ENCODE measurements at regions not wholly inside any gene's neighbourhood (a gene's known extent, or its start where the extent isn't known, plus 50 kb on each side); places are given as distances from the start of the nearest gene placed in this dataset.

DNA sequence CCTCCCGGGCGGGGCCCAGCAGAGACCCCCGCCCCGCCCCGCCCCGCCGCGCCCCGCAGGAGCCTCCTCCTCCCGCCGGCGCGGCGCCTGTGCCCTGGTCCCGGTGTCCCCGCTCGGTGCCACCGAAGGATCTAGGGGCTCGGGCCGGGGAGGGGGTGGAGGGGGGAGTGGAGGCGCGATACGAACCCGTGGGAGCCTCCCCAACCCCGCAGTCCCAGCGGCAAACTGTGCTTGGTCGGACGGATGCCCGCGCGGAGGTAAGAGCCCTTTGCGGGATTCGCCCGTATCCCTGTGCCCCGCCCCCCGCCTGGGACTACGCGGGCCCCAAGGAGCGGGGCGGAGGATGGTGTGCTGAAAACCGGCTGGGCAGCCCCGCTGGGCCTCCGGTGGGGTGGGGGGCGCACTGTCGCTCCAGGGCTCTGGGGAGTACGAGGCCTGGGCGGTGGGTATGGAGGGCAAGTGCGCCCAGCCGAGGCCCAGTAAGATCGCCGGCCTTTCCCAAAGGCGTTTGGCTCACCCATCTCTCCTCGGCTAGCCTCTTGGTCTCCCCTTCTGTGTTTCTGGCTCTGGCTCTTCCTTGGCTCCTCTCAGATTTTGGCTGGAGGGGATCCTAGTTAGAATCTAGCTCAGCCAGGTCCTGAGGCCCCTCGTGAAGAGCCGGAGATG lies 65.6 kb upstream of the POLG start:
- in situ Hi-C loops (cut with HindIII; ENCODE audit: low sequenced_read_pairs) = no loop called here

DNA sequence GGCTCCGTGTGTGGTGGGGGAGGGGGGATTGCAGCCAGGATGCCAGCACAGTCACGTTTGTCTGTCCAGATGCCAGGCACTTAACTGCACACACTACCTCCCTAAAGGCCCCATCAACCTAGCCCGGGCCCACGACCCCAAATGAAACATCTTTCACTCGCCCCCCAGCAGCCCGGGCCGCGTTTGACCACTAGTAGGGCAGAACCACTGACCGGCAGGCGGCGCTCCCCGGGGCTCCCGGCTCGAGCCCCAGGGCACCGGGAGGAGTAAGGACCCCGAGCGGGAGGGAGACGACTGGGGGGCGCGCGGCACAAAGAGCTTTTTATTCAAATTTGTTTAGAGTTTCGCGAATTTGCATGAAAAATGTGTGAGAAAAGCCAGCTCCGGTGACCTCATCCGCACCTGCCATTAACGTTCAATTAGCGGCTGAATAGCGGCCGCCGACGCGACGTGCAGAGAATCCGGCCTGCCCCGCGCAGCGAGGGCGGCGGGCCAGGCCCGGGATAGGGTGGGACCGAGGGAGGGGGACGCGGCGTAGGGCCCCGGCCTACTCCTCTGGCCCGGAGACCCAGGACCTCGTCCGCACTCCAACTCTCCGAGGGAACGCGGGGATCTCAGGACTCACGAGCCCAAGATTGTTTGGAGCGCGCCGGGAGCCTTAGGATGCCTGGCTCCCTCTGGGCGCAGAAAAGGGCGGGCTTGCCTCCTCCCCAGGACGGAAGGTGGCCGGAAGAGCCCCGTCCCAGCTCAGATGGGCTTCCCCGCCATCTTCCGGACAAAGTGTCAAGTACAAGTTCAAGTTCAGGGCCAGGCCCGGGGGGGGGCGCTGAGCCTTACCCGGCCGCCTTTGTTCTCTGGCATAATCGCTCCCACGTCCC lies 64.9 kb upstream of the POLG start:
- in situ Hi-C loops (cut with HindIII; ENCODE audit: low sequenced_read_pairs) = no loop called here

DNA sequence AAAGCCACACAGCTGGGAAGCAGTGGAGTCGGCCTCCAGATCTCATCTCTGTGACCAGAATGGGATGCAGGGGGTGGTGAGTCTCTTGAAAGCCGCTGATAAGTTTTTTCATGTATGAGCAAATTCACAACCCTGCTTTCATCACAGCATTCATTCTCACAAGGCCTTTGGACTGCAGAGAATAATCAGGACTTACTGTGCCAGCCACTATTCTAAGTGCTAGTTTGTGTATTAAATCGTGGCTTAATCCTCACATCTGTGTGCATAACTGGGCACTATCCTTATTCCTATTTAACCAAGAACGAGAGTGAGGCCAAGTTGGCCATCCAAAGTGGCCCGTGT lies 64.2 kb upstream of the POLG start:
- in situ Hi-C loops (cut with HindIII; ENCODE audit: low sequenced_read_pairs) = no loop called here

DNA sequence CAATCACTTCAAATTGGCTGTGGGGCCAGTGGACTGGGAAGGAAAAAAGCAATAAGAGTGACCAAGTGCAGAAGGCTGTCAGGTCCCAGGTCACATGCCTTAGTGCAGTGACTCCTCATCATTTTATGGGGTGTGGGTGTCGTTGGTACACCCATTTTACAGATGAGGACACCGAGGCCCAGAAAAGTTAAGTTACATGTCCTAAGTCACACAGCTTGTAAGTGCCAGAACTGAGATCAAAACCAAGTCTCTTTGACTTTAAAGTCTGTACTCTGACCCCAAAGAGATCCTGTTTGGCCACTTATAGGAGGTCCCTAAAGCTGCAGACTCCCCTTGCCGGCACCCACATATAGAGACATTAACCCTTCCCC lies 63.0 kb upstream of the POLG start:
- in situ Hi-C loops (cut with HindIII; ENCODE audit: low sequenced_read_pairs) = no loop called here

DNA sequence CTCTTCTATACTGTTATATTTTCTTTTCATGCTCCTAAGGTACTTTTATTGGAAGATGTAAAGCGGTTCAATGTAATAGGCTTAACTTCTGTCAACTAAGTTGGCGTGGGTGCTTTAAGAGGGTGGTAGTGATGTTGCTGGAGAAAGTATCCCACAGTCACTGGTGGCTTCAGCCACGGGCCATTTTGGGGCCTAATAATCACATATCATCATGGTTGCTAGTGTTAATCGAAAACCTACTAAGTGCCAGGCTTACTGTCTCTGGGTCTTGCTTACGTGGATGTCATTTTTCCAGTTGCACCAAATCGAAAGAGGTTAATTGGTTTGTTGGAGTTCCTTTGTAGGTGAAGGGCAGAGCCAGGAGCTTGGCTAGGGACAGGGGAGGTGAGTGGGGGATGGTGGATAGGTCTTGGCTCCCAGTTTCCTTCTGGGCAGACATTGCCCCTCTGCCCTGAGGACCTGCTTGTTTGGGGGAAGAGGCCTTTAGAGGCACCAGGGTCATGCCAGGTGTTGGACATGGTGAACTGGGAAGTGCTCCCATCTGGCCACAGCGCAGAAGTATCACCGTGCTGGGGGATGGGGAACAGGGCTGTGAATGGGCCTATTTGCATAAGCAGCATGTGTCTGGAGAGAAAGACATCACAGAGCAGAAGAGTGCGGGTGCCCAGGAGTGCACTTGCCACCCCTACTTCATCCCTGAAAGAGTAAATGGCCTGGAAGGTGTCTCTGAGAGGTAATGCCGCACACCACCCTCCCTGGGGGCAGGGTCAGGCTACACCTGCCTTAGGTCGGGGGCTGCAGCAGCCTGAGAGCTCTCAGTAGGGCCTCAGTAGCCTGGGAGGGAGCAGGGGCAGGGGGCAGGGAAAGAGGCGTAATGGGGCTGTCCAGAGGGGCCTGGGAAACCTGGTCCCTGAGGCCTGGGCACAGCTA lies 62.4 kb upstream of the POLG start:
- in situ Hi-C loops (cut with HindIII; ENCODE audit: low sequenced_read_pairs) = no loop called here

DNA sequence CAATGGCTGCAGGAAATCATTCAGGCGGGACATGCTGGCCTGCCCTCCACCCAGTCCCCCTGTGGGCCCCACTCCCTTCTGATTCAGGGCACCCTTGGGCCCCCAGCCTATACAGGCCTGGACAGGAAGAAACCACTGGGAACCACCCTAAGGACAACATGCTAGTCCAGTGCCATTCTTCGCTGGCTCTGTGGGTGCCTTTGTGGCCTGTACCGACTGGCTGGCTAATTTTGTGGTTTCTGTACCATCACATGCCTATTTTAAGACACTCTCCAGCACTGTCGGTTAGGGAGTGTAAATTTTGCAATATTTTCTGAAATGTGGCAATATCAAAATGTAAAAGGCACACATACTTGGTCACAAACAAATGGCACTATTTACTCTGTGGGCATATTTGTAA lies 61.4 kb upstream of the POLG start:
- in situ Hi-C loops (cut with HindIII; ENCODE audit: low sequenced_read_pairs) = no loop called here

DNA sequence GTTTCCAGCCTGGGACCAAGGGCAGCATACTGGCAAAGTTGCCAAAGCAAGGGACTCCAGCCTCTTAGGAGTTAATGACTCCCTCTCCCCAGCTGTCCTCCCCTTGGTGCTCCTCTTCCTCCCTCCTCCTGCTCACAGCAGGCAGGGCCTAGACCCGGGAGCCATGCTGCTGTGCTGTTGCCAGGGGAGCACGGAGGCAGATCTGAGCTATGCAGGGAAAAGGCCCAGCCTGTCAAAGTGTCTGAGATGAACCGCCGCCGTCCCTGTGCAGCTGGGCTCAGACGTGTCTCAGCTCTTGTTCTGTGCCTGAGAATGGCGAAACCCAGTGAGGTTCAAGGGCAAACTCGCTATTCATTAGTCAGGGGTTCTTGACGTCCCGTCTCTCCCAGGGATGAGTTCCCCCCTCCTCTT lies 60.8 kb upstream of the POLG start:
- in situ Hi-C loops (cut with HindIII; ENCODE audit: low sequenced_read_pairs) = no loop called here

DNA sequence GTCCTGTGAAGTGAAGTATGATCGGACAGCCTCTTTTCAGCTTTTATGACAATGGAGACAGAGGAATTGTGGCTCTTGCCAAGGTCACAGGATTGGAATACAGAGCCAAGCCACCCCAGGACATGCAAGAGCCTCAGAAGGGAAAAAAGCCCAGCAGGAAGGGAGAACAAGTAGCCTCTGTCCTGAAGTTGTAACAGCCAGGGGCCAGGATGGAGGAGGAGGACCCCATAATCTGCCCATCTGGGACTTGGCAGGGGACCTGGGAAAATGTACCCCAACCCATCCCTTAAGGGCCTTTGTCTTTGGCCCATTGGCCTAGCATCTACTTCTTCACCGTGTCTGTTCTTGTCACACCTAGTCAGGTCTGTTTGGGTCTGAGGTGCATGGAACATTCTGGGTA lies 60.4 kb upstream of the POLG start:
- in situ Hi-C loops (cut with HindIII; ENCODE audit: low sequenced_read_pairs) = no loop called here

DNA sequence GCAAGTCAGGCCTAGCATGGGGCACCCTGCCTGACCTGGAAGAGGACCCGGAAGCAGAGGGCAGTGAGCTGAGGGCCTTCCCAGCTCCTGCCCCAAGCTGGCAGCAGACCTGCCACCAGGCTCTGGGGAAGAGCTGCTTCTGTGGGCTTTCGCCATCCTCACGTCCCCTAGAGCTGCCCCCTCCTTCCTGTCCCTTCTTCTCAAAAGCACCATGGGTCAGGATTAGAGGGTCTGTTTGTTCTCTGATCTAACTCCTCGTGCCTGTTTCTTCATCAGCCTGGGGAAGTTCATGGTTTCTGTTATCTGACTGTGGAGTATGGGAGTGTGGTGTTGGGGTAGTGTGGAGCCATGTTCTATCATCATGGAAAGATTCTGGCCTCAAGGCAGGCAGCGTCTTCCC lies 58.4 kb upstream of the POLG start:
- in situ Hi-C loops (cut with HindIII; ENCODE audit: low sequenced_read_pairs) = loop anchor here (5.0 kb wide), 2 partner anchors 36 to 44 kb away; no protein-coding TSS in a partner anchor

DNA sequence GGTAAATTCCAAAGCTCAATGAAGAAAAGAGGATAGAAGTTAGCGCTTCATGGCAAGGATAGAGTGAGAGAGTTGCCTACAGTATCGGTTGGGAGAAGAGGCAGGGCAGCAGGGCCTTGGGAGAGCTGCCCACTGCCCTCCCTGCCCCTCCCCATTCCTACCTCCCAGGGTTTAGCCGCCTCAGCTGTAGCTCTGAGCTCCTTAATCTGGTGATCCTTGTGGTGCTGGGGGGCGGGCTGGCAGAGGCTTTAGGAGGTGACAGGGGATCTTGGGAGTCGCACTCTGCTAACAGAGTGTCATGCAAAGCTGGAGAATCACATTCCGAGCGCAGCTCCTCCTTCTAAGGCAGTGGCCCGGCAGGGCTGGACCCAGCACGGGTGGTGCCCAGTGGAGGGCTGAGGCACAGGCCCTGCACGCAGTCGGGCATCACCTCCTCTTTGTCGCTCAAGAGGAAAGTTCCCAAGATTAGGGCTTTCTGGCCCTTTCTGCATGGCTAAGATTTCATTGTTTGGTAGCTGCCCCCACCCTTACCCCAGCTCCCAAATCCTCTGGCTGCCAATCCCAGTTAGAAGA lies 57.1 kb upstream of the POLG start:
- in situ Hi-C loops (cut with HindIII; ENCODE audit: low sequenced_read_pairs) = loop anchor here (5.0 kb wide), 2 partner anchors 34 to 46 kb away; no protein-coding TSS in a partner anchor

DNA sequence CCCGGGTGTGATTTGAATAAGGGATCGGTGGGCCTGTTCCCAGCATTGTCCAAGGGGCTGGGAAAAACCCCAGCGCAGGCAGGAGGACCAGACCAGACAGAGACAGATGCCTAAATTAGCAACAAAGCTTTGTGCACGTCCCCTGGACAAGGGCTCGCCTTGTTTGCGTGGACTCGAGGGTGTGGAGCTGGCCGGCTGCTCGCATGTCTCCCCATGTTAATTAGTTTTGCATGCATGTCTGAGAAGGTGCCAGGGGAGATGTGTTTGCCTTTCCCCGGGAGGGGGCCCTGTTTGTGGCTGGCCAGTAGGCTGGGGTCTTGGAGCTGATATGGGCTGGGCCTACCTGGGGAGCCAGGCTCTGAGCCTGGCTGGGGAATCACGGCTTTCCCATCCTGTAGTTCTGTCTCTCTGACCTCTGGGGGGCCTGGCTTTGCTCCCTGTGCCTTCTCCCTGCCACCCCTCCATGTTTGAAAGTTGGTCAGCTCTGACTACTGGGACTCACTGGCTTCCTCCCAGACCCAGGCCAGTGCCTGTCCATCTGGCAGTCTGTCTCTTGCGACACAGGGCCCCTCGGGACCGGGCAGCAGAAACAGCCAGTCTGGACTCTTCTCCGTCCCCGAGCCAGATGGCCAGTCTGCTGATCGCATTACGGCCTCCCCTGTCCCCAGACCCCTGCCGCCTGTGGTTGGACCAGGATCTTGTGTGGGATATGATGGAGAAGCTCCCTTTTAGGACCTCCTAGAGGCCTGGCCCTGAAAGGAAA lies 55.4 kb upstream of the POLG start:
- in situ Hi-C loops (cut with HindIII; ENCODE audit: low sequenced_read_pairs) = loop anchor here (5.0 kb wide), 2 partner anchors 33 to 47 kb away; no protein-coding TSS in a partner anchor

DNA sequence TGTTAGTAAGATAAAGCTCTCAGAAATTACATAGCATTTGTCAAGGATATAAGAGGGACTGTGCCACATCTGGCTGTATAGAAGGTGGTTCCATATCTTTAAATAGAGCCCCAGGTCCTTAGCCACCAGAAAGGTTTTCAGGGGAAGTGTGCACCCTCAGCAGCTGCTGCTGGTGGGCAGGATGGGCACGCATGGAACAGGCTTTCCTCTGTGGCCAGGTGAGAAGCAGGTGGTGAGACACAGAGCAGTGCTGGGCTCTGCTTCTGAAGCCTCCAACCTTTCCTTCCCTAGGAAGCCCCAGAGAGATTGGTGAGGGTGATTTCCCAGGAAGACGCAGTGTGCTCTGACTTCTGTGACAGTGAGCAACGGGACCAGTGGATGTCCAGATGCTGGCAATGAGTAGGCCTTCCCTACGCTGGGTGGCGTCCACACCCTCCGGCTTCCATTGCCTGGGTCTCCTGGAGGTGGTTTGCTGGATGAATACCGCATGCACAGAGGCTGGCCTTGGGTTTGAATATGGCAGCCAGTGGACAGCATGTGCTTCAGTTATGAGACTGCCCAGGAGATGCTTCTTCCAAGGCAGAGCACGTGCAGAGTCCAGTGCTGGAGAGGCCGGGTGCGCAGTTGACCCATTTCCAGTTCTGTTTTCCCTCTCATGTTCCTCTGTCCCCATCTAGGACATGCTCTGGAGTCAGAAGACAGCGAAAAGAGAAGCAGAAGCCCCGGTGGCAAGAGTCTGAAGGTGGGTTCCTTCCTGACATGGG lies 52.7 kb upstream of the POLG start:
- in situ Hi-C loops (cut with HindIII; ENCODE audit: low sequenced_read_pairs) = no loop called here

DNA sequence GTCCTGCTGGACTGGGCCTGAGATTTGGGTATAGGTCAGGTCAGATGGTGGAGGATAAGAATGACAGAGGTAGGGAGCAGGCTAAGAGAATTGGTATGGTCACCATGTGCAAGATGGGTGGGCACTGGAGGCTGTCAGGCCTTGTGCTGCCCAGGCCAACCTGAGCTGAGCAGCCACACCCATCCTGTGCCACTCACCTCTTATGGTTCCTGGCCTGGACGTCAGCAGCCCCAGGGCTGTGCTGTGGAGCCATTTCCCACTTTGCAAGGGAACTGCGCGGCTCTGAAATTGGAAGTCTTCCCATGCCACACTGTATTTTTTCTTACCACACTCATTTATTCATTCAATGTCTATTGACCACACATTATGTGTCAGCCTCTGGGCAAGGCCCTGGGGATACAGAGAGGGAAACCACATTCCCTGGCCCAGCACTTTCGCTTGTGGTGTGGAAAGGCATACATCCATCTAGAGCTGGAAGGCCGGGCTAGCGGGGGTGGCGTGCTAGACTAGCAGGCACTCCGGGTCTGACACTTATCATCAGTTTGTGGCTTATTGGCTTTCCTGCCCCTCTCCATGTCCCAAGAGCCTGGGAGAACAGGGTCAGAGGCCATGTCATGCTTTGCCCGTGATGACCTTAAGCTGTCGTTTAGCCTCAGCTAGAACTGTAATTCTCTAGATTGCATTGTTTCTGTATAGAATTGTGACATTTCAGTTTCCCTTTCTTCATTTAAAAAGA lies 51.1 kb upstream of the POLG start:
- in situ Hi-C loops (cut with HindIII; ENCODE audit: low sequenced_read_pairs) = no loop called here
